ENCODE measurements at regions not wholly inside any gene's neighbourhood (a gene's known extent, or its start where the extent isn't known, plus 50 kb on each side); places are given as distances from the start of the nearest gene placed in this dataset.

DNA sequence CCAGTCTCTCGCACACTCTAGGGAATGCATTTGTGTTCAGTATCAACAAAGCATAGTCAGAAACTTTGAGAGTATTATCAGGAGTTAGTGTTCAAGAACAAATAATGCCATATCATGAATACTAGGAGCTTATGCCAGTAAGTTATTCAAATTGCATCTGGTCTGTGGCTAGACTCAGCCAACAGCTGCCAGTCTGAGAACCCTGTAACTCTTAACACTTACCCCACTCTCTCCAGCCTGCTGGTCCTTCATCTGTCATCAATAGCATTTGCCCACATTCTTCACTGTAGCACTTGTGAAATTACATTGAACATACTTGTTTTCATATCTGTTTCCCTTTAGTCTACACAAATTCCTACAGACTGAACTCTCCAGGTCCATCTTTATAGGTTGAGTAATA, 1157.5 kb upstream of the RAG2 start:
- Mint-ChIP-seq H3K9me3 (peaks cover 0 to 9% of the 10 kb centered on the region in 2 donors), H3K4me3 (no peak overlapping the region), H3K27me3 (no peaks in the 10 kb centered on the region), H3K36me3 (no peaks in the 10 kb centered on the region), H3K4me1 (no peaks in the 10 kb centered on the region), H3K27ac (no peak overlapping the region)
- ATAC-seq (replicated peaks) (no peak), DNase-seq (no peak)

- Mint-ChIP-seq H3K27me3 (no peaks in the 10 kb centered on the region), H3K27ac (no peak overlapping the region), H3K4me3 (no peak overlapping the region), H3K4me1 (no peaks in the 10 kb centered on the region), H3K36me3 (no peaks in the 10 kb centered on the region), H3K9me3 (peaks cover 0 to 10% of the 10 kb centered on the region in 2 donors)
- no peak for DNase-seq
- ATAC-seq (replicated peaks), result no peak
These were observed 1150.6 kb upstream of the RAG2 start for GRCh38 chr11:37748641-37749040.

GRCh38 chr11:37747121-37747520, 1149.1 kb upstream of the RAG2 start:
- DNase-seq, result no peak
- Mint-ChIP-seq H3K36me3 (no peaks in the 10 kb centered on the region), H3K27ac (no peak overlapping the region)

DNA sequence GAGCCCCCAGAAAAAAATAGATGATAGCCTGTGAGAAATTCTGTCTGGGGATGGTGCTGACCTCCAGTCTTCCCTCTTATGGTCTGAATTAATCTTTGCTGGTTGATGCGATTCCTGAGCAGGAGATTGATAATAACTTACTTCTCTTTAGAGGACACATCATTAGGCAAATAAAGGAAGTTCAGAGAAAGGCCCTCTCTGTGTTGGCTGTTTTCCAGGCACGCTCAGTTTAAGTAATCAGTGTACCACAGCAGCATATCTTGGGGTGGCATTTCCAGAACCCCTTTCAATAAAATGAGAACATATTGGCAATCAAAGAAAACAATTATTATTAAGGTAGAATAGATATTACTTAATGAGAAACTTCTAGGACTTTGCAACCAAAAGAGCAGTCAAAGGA, 1129.3 kb upstream of the RAG2 start:
- Mint-ChIP-seq H3K36me3 (no peaks in the 10 kb centered on the region), H3K27me3 (no peaks in the 10 kb centered on the region), H3K9me3 (peaks cover 2 to 4% of the 10 kb centered on the region in 2 donors), H3K4me1 (no peaks in the 10 kb centered on the region), H3K27ac (no peak overlapping the region), H3K4me3 (no peak overlapping the region)
- DNase-seq (no peak), ATAC-seq (replicated peaks) (no peak)

More at GRCh38 chr11:37747121-37747520, 1149.1 kb upstream of the RAG2 start:
- Mint-ChIP-seq H3K4me1 (no peaks in the 10 kb centered on the region), H3K4me3 (no peak overlapping the region), H3K27me3 (no peaks in the 10 kb centered on the region), H3K9me3 (peaks cover 0 to 10% of the 10 kb centered on the region in 2 donors)
- no peak for ATAC-seq (replicated peaks)

DNA sequence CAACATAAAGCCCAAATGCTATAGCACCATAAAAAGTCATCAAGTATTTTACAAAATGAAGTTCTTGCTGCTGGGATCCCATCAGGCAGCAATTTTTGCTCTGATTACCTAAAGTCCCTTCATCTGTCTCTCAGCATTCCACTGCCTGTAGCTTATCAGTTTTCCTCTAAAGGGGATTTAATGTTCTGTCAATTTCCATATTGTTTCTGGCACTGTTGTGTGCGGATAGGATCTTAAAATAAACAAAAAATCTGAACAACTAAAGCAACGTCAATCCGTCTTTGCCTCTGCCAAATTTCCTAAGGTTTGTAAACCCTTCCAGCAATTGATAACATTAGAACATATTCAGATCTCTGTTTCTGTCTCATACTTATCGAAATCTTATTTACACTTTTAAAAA, 1126.3 kb upstream of the RAG2 start:
- Mint-ChIP-seq H3K9me3 (peaks cover 2 to 4% of the 10 kb centered on the region in 2 donors), H3K36me3 (no peaks in the 10 kb centered on the region), H3K4me1 (no peaks in the 10 kb centered on the region), H3K4me3 (no peak overlapping the region), H3K27me3 (no peaks in the 10 kb centered on the region), H3K27ac (no peak overlapping the region)
- ATAC-seq (replicated peaks) (no peak), DNase-seq (no peak)

DNA sequence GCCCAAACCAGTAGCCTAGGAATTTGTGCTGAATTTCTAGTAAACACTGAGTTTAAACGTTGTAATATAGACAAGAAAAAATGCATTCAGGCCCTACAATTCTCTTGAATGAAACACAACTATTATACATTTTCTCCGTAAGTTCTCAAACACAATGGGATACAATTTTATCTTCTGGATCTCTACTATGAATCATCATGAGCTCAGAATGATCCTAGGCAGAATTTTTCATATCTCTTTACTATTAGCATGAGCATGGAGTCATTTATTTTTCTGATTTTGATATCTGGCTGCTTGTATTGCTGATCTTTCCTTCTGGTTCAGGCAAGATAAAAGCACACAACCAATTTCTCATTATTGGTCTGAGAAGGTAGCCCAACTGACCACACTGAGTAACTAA, 1123.4 kb upstream of the RAG2 start:
- Mint-ChIP-seq H3K27ac (no peak overlapping the region), H3K27me3 (no peaks in the 10 kb centered on the region), H3K4me3 (no peak overlapping the region), H3K9me3 (peaks cover 0 to 4% of the 10 kb centered on the region in 2 donors), H3K36me3 (no peaks in the 10 kb centered on the region), H3K4me1 (no peaks in the 10 kb centered on the region)
- ATAC-seq (replicated peaks) (no peak), DNase-seq (no peak)

GRCh38 chr11:37718431-37718999, 1120.5 kb upstream of the RAG2 start:
- no peaks in the 10 kb centered on the region for H3K27me3 Mint-ChIP-seq
- ATAC-seq (replicated peaks) (peak in 1 of 2 donors; percentile 12), DNase-seq (no peak)
- H3K36me3 Mint-ChIP-seq, result no peaks in the 10 kb centered on the region
- H3K4me1 Mint-ChIP-seq, result no peaks in the 10 kb centered on the region
- H3K27ac Mint-ChIP-seq, result no peak overlapping the region
- peaks cover 1 to 4% of the 10 kb centered on the region in 2 donors for H3K9me3 Mint-ChIP-seq
- H3K4me3 Mint-ChIP-seq, result no peak overlapping the region

DNA sequence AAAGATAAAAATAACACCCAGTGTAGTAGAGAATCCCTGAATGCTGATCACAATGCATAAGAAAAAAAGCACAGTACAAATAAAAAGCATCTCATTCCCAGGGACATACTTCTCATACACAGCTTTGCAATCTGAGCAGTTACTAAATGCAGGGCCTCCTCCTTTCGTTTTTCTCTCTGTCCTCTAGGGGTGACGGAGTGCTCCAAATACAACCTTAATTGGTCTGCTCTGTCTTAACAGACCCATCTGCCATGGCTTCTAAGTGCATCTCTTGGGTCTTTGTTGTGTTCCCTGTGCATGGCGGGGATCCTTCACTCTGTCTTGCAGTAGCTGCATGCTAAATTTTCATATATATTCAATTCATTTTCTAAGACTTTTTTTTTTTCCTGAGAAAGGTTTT, 1114.2 kb upstream of the RAG2 start:
- Mint-ChIP-seq H3K4me3 (no peak overlapping the region), H3K27ac (no peak overlapping the region)
- DNase-seq, result no peak

DNA sequence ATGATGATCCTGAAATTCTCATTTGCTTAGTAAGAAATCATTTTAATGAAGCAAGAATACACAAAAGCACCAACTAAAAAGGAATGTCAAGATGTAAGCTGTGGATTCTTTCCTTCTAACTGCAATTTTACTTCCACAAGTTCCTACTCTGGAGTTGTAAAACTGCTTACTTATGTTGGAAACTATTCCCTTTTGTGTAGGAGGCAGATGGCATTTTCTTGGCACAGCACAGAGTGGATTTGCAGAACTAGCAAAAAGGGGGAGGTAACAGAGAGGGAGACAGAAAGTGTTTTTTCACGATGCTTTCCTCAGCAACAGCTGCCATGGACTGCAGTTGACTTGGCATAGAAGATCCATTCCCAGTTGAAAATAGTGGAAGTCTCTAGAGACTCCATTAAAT, 1112.0 kb upstream of the RAG2 start:
- no peaks in the 10 kb centered on the region for H3K36me3 Mint-ChIP-seq
- no peak overlapping the region for H3K4me3 Mint-ChIP-seq
- no peaks in the 10 kb centered on the region for H3K27me3 Mint-ChIP-seq
- no peak overlapping the region for H3K27ac Mint-ChIP-seq
- H3K9me3 Mint-ChIP-seq, result peaks cover 1 to 4% of the 10 kb centered on the region in 2 donors
- no peaks in the 10 kb centered on the region for H3K4me1 Mint-ChIP-seq
- DNase-seq, result no peak
- ATAC-seq (replicated peaks), result no peak

More for the DNA sequence above, 1114.2 kb upstream of the RAG2 start:
- peaks cover 3 to 4% of the 10 kb centered on the region in 2 donors for H3K9me3 Mint-ChIP-seq
- H3K27me3 Mint-ChIP-seq, result no peaks in the 10 kb centered on the region
- H3K36me3 Mint-ChIP-seq, result no peaks in the 10 kb centered on the region
- H3K4me1 Mint-ChIP-seq, result no peaks in the 10 kb centered on the region
- no peak for ATAC-seq (replicated peaks)

- H3K27ac Mint-ChIP-seq, result no peak overlapping the region
- peaks cover 1 to 4% of the 10 kb centered on the region in 2 donors for H3K9me3 Mint-ChIP-seq
- H3K4me1 Mint-ChIP-seq, result no peaks in the 10 kb centered on the region
- no peaks in the 10 kb centered on the region for H3K27me3 Mint-ChIP-seq
- no peak for ATAC-seq (replicated peaks)
- no peaks in the 10 kb centered on the region for H3K36me3 Mint-ChIP-seq
- no peak for DNase-seq
- H3K4me3 Mint-ChIP-seq, result no peak overlapping the region
These were observed 1106.8 kb upstream of the RAG2 start for GRCh38 chr11:37704791-37705190.

- Mint-ChIP-seq H3K27ac (no peak overlapping the region), H3K27me3 (no peaks in the 10 kb centered on the region), H3K4me3 (no peak overlapping the region), H3K4me1 (no peaks in the 10 kb centered on the region), H3K36me3 (no peaks in the 10 kb centered on the region), H3K9me3 (peaks cover 5 to 16% of the 10 kb centered on the region in 2 donors)
- DNase-seq (no peak), ATAC-seq (replicated peaks) (no peak)
These were observed 1101.6 kb upstream of the RAG2 start for GRCh38 chr11:37699644-37700043.

GRCh38 chr11:37695283-37695682, 1097.2 kb upstream of the RAG2 start:
- Mint-ChIP-seq H3K9me3 (peaks cover 14 to 22% of the 10 kb centered on the region in 2 donors), H3K27ac (no peak overlapping the region), H3K27me3 (no peaks in the 10 kb centered on the region), H3K4me1 (no peaks in the 10 kb centered on the region), H3K36me3 (no peaks in the 10 kb centered on the region), H3K4me3 (no peak overlapping the region)
- no peak for ATAC-seq (replicated peaks)
- no peak for DNase-seq

- Mint-ChIP-seq H3K27ac (no peak overlapping the region), H3K9me3 (peaks cover 10 to 16% of the 10 kb centered on the region in 2 donors), H3K27me3 (no peaks in the 10 kb centered on the region), H3K36me3 (no peaks in the 10 kb centered on the region), H3K4me3 (no peak overlapping the region), H3K4me1 (no peaks in the 10 kb centered on the region)
- ATAC-seq (replicated peaks) (no peak), DNase-seq (no peak)
These were observed 1091.9 kb upstream of the RAG2 start for GRCh38 chr11:37689951-37690350.

- no peaks in the 10 kb centered on the region for H3K36me3 Mint-ChIP-seq
- ATAC-seq (replicated peaks), result no peak
- H3K4me3 Mint-ChIP-seq, result no peak overlapping the region
- no peak overlapping the region for H3K27ac Mint-ChIP-seq
- H3K27me3 Mint-ChIP-seq, result no peaks in the 10 kb centered on the region
- H3K4me1 Mint-ChIP-seq, result no peaks in the 10 kb centered on the region
- H3K9me3 Mint-ChIP-seq, result peaks cover 3 to 6% of the 10 kb centered on the region in 2 donors
- DNase-seq, result no peak
These were observed 1090.4 kb upstream of the RAG2 start for GRCh38 chr11:37688456-37688855.

GRCh38 chr11:37687130-37687529, 1089.1 kb upstream of the RAG2 start:
- Mint-ChIP-seq H3K27me3 (no peaks in the 10 kb centered on the region), H3K27ac (no peak overlapping the region)

GRCh38 chr11:37671321-37671720, 1073.3 kb upstream of the RAG2 start:
- Mint-ChIP-seq H3K27me3 (no peaks in the 10 kb centered on the region), H3K9me3 (peaks cover 0 to 3% of the 10 kb centered on the region in 2 donors), H3K27ac (no peak overlapping the region), H3K4me1 (no peaks in the 10 kb centered on the region), H3K4me3 (no peak overlapping the region), H3K36me3 (no peaks in the 10 kb centered on the region)
- DNase-seq (no peak), ATAC-seq (replicated peaks) (no peak)

More at GRCh38 chr11:37687130-37687529, 1089.1 kb upstream of the RAG2 start:
- H3K4me1 Mint-ChIP-seq, result no peaks in the 10 kb centered on the region
- no peak overlapping the region for H3K4me3 Mint-ChIP-seq
- peaks cover 2 to 4% of the 10 kb centered on the region in 2 donors for H3K9me3 Mint-ChIP-seq
- H3K36me3 Mint-ChIP-seq, result no peaks in the 10 kb centered on the region
- DNase-seq, result no peak
- ATAC-seq (replicated peaks), result no peak

Data from stimulated activated naive B cell treated with anti-CD40 and anti-IgM and Interleukin-4, amounts not matched to agents 10 μg/mL and 1 μg/mL and 100 μg/mL, for 72 hours (primary cell).